ENCODE measurements at regions not wholly inside any gene's neighbourhood (a gene's known extent, or its start where the extent isn't known, plus 50 kb on each side); places are given as distances from the start of the nearest gene placed in this dataset.

GRCh38 chr3:72334681-72335457 lies 513.4 kb downstream of the SHQ1 start:
- H3K4me1 ChIP-seq (ENCODE audit: control insufficient read depth, insufficient read depth, low read length), result peaks cover 6% of the 10 kb centered on the region

DNA sequence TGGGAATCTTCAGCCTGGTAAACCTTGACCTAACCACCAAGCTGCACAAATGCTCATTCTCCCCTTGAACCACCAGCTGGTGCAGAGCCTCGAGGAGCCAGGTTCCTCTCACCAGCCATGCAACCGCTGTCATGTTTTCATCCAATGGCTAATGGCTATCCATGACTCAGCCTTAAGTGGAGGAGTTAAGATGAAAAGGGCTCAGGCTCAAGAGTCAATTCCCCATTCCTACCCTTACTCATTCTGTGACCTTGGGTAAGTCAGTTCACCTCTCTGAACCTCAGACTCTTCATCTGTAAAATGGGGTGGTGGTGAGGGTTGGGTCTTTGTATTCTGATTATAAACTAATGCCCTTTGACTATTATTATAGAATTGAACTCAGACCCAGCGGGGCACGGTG lies 515.6 kb downstream of the SHQ1 start:
- Histone ChIP-seq H3K27me3 (ENCODE audit: control insufficient read depth, insufficient read depth, low read length) (no peaks in the 10 kb centered on the region), H3K27ac (ENCODE audit: low read length) (no peak overlapping the region), H3K36me3 (ENCODE audit: control insufficient read depth, insufficient read depth, low read length) (no peaks in the 10 kb centered on the region), H3K9me3 (ENCODE audit: control insufficient read depth, insufficient read depth, low read length) (no peaks in the 10 kb centered on the region), H3K4me1 (ENCODE audit: control insufficient read depth, insufficient read depth, low read length) (peaks cover 6% of the 10 kb centered on the region), H3K4me3 (ENCODE audit: low read length) (no peak overlapping the region)
- ATAC-seq (no peak), DNase-seq (no peak)
- 86% methylated on average over 4 of the region's 4 CpGs for WGBS (ENCODE audit: insufficient coverage)
- Mint-ChIP-seq H3K4me3 (no peak overlapping the region), H3K9me3 (no peaks in the 10 kb centered on the region), H3K27me3 (ENCODE audit: low read depth in 2 of 2) (peaks cover 6 to 7% of the 10 kb centered on the region in 2 donors), H3K4me1 (no peaks in the 10 kb centered on the region), H3K27ac (no peak overlapping the region), H3K36me3 (no peaks in the 10 kb centered on the region)
- TF ChIP-seq, protein P1, sequence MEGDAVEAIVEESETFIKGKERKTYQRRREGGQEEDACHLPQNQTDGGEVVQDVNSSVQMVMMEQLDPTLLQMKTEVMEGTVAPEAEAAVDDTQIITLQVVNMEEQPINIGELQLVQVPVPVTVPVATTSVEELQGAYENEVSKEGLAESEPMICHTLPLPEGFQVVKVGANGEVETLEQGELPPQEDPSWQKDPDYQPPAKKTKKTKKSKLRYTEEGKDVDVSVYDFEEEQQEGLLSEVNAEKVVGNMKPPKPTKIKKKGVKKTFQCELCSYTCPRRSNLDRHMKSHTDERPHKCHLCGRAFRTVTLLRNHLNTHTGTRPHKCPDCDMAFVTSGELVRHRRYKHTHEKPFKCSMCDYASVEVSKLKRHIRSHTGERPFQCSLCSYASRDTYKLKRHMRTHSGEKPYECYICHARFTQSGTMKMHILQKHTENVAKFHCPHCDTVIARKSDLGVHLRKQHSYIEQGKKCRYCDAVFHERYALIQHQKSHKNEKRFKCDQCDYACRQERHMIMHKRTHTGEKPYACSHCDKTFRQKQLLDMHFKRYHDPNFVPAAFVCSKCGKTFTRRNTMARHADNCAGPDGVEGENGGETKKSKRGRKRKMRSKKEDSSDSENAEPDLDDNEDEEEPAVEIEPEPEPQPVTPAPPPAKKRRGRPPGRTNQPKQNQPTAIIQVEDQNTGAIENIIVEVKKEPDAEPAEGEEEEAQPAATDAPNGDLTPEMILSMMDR (IDR thresholded peaks at IDR 0.05), result no peak
- intact Hi-C loops (cut with micrococcal nuclease), result no loop called here

More at GRCh38 chr3:72334681-72335457, 513.4 kb downstream of the SHQ1 start:
- no peak overlapping the region for H3K27ac Mint-ChIP-seq
- no peaks in the 10 kb centered on the region for H3K36me3 ChIP-seq (ENCODE audit: control insufficient read depth, insufficient read depth, low read length)
- WGBS (ENCODE audit: insufficient coverage), result 93% methylated on average over 14 of the region's 14 CpGs
- intact Hi-C loops (cut with micrococcal nuclease), result no loop called here
- TF ChIP-seq, protein P1 (IDR thresholded peaks at IDR 0.05), result no peak
- DNase-seq, result no peak
- H3K4me1 Mint-ChIP-seq, result no peaks in the 10 kb centered on the region
- no peak overlapping the region for H3K4me3 ChIP-seq (ENCODE audit: low read length)
- no peak for ATAC-seq
- H3K9me3 Mint-ChIP-seq, result no peaks in the 10 kb centered on the region
- no peaks in the 10 kb centered on the region for H3K36me3 Mint-ChIP-seq
- no peak overlapping the region for H3K27ac ChIP-seq (ENCODE audit: low read length)
- peaks cover 0 to 2% of the 10 kb centered on the region in 2 donors for H3K27me3 Mint-ChIP-seq (ENCODE audit: low read depth in 2 of 2)
- no peaks in the 10 kb centered on the region for H3K27me3 ChIP-seq (ENCODE audit: control insufficient read depth, insufficient read depth, low read length)
- H3K4me3 Mint-ChIP-seq, result no peak overlapping the region
- H3K9me3 ChIP-seq (ENCODE audit: control insufficient read depth, insufficient read depth, low read length), result no peaks in the 10 kb centered on the region

DNA sequence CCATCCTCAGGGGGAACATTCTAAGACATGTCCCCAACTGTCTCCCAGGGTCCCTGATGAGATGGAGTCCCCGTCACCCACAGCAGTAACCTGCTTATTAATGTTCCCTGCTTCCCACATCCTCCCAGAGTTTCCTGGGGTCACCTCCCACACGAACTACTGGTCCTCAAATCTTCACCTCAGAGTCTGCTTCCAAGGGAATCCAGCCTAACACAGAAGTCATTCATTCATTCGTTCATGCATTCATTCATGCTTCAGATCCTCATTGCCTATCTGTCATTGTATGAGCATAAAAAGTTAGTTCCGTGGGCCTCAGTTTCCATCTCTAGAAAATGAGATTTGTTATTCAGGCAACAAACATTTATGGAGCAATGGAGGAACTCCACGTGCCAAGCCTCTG lies 516.2 kb downstream of the SHQ1 start:
- WGBS (ENCODE audit: insufficient coverage), result 72% methylated on average over 5 of the region's 5 CpGs
- no peaks in the 10 kb centered on the region for H3K36me3 Mint-ChIP-seq

More for the DNA sequence above, 516.2 kb downstream of the SHQ1 start:
- Mint-ChIP-seq H3K27ac (no peak overlapping the region), H3K4me3 (no peak overlapping the region), H3K4me1 (no peaks in the 10 kb centered on the region), H3K27me3 (ENCODE audit: low read depth in 2 of 2) (peaks cover 6 to 11% of the 10 kb centered on the region in 2 donors), H3K9me3 (peaks cover 0 to 2% of the 10 kb centered on the region in 2 donors)
- no peak overlapping the region for H3K4me3 ChIP-seq (ENCODE audit: low read length)
- ATAC-seq (no peak), DNase-seq (no peak)
- H3K36me3 ChIP-seq (ENCODE audit: control insufficient read depth, insufficient read depth, low read length), result no peaks in the 10 kb centered on the region
- no peaks in the 10 kb centered on the region for H3K27me3 ChIP-seq (ENCODE audit: control insufficient read depth, insufficient read depth, low read length)
- H3K27ac ChIP-seq (ENCODE audit: low read length), result no peak overlapping the region
- peaks cover 4% of the 10 kb centered on the region for H3K4me1 ChIP-seq (ENCODE audit: control insufficient read depth, insufficient read depth, low read length)
- TF ChIP-seq, protein P1 (IDR thresholded peaks at IDR 0.05), result no peak
- no peaks in the 10 kb centered on the region for H3K9me3 ChIP-seq (ENCODE audit: control insufficient read depth, insufficient read depth, low read length)
- intact Hi-C loops (cut with micrococcal nuclease), result no loop called here
